ENCODE measurements at regions not wholly inside any gene's neighbourhood (a gene's known extent, or its start where the extent isn't known, plus 50 kb on each side); places are given as distances from the start of the nearest gene placed in this dataset.
"Not testable (repeated sequence)": the region's sequence is repeated elsewhere in the genome, so short reads cannot be mapped to it uniquely, and the experiment has no call there.

DNA sequence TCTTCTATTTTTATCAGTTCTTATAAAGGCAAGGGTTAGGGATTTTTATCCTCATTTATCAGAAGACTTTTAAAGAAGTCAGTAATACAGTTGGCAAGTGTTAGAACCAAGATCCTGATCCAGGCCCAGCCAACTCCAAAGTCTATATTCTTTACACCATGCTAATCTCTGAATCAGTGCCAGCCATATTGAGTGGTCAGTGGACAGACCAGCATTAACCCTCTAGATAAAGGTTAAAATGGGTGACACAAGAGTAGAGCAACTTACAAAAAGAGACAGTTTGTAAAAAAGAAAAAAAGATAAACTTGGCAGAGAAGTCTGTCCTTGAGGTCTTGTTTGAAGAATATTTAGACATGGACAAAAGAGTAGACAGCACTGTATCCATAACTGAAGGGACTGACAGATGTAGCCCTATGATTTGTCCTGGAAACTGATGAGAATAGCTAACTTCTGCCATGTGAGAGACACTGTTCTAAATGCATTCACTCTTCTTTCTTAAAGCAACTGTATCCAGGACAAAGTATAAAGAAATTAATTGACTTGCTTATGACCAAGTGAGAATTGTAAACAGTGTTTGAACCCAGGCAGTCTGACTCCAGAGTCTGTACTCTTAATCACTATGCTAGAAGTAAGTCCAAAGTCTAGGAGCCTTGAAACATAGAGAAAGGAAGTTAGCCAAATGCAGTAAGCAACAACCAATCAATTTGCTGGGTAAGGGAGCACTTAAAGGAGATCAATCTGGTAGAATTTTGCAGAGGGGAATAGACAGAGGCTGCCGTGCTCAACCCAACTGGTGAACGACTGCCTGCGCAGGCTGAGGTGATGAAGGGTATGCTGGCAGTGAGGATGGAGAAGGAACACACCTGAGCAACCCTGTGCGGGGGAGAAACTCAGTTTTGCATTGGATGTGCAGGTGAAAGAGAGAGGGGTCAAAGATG is 103.7 kb downstream of the TTC6 start:
- no peaks in the 10 kb centered on the region for H3K36me3 ChIP-seq (ENCODE audit: insufficient read depth, low read length)
- peaks cover 0 to 9% (median 0%) of the 10 kb centered on the region in 8 donors for H3K9me3 Mint-ChIP-seq
- no peaks in the 10 kb centered on the region for H3K4me1 ChIP-seq (ENCODE audit: insufficient read depth, low read length)
- no peaks in the 10 kb centered on the region for H3K36me3 Mint-ChIP-seq
- H3K27me3 Mint-ChIP-seq, result no peaks in the 10 kb centered on the region
- H3K4me3 Mint-ChIP-seq, result no peak overlapping the region
- ChIA-PET POLR2A (ENCODE audit: partially characterized antibody) (no interaction called here), CTCF (ENCODE audit: partially characterized antibody) (no interaction called here)
- H3K4me3 ChIP-seq (ENCODE audit: low read length in 2 of 2), result no peak overlapping the region
- no peaks in the 10 kb centered on the region for H3K9me3 ChIP-seq (ENCODE audit: control insufficient read depth in 1 of 2, low read length in 2 of 2)
- DNase-seq, result no peak
- H3K27ac Mint-ChIP-seq, result no peak overlapping the region
- H3K4me1 Mint-ChIP-seq, result no peaks in the 10 kb centered on the region
- H3K27me3 ChIP-seq (ENCODE audit: insufficient read depth, low read length), result no peaks in the 10 kb centered on the region
- no peak overlapping the region for H3K27ac ChIP-seq (ENCODE audit: low read depth, low read length)
- intact Hi-C loops (cut with micrococcal nuclease), result no loop called here

GRCh38 chr14:37707716-37708115 is 112.3 kb downstream of the TTC6 start:
- Mint-ChIP-seq H3K36me3 (no peaks in the 10 kb centered on the region), H3K27me3 (no peaks in the 10 kb centered on the region), H3K27ac (no peak overlapping the region), H3K4me1 (no peaks in the 10 kb centered on the region), H3K9me3 (peaks cover 0 to 3% (median 0%) of the 10 kb centered on the region in 8 donors), H3K4me3 (no peak overlapping the region)
- ChIA-PET POLR2A (ENCODE audit: partially characterized antibody) (no interaction called here), CTCF (ENCODE audit: partially characterized antibody) (no interaction called here)
- Histone ChIP-seq H3K27ac (ENCODE audit: low read depth, low read length) (no peak overlapping the region), H3K9me3 (ENCODE audit: control insufficient read depth in 1 of 2, low read length in 2 of 2) (no peaks in the 10 kb centered on the region), H3K36me3 (ENCODE audit: insufficient read depth, low read length) (no peaks in the 10 kb centered on the region), H3K4me3 (ENCODE audit: low read length in 2 of 2) (no peak overlapping the region), H3K27me3 (ENCODE audit: insufficient read depth, low read length) (no peaks in the 10 kb centered on the region), H3K4me1 (ENCODE audit: insufficient read depth, low read length) (no peaks in the 10 kb centered on the region)
- no peak for DNase-seq
- intact Hi-C loops (cut with micrococcal nuclease), result no loop called here

DNA sequence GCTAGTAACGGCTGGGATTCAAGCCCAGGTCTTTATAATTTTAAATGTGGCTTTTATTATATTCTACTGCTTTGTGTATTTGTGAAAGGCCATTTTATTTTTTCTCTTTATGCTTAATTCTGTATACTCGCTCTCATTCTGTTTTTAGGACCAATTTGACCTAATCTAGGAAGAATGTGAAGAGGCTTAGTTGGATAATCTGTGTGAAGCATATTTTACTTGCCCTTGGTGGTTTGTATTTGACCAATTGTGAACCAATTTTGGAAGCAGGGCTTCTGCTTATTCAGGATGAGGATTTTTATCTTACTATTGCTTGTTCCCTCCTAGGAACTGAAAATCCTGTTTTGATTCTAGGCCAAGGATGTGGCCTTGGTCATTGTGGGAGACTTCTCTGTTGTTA is 113.1 kb downstream of the TTC6 start:
- H3K4me1 ChIP-seq (ENCODE audit: insufficient read depth, low read length), result no peaks in the 10 kb centered on the region
- no peaks in the 10 kb centered on the region for H3K27me3 Mint-ChIP-seq
- no peaks in the 10 kb centered on the region for H3K36me3 Mint-ChIP-seq
- no peak overlapping the region for H3K4me3 Mint-ChIP-seq
- H3K27me3 ChIP-seq (ENCODE audit: insufficient read depth, low read length), result no peaks in the 10 kb centered on the region
- peaks cover 0 to 3% (median 0%) of the 10 kb centered on the region in 8 donors for H3K9me3 Mint-ChIP-seq
- POLR2A ChIA-PET (ENCODE audit: partially characterized antibody), result no interaction called here
- H3K27ac ChIP-seq (ENCODE audit: low read depth, low read length), result no peak overlapping the region
- no peak overlapping the region for H3K4me3 ChIP-seq (ENCODE audit: low read length in 2 of 2)
- no peaks in the 10 kb centered on the region for H3K36me3 ChIP-seq (ENCODE audit: insufficient read depth, low read length)
- DNase-seq, result no peak
- H3K27ac Mint-ChIP-seq, result no peak overlapping the region
- CTCF ChIA-PET (ENCODE audit: partially characterized antibody), result no interaction called here
- H3K9me3 ChIP-seq (ENCODE audit: control insufficient read depth in 1 of 2, low read length in 2 of 2), result no peaks in the 10 kb centered on the region
- no peaks in the 10 kb centered on the region for H3K4me1 Mint-ChIP-seq
- intact Hi-C loops (cut with micrococcal nuclease), result no loop called here

DNA sequence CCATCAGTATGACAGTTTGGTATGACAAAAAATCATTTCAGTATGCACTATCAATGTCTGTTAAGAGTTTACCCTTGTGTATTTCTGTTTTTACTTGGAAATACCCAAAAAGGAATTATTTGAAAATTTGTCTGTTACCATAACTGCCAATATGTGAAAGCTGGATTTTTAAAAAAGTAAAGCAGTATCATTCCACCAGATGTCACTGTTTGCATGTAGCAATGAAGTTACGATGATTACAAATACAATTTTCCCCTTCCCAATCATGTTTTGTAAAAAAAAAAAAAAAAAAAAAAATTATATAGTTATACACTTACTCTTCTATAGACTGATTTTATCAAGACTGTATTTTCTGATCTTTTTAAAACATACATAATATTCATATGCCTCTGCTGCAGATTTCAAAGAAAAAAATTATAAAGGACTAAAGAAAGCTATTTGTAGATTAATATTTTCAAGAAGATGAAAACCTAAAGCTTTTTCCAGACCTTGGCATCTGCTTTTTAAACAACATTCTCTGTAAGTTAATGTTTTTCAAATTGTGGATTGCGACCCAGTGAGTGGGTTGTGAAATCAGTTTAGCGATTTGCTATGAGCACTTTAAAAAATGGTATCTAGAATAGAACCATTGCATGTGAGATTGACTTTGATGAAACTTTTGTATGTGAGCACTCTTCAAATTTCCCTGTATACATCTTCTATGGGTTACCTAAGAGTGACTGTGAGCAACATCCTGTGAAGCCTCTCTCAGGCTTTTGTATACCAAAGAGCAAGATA is 114.2 kb downstream of the TTC6 start:
- no peaks in the 10 kb centered on the region for H3K36me3 ChIP-seq (ENCODE audit: insufficient read depth, low read length)
- H3K4me1 ChIP-seq (ENCODE audit: insufficient read depth, low read length), result no peaks in the 10 kb centered on the region
- DNase-seq, result no peak
- no peaks in the 10 kb centered on the region for H3K27me3 ChIP-seq (ENCODE audit: insufficient read depth, low read length)
- H3K9me3 ChIP-seq (ENCODE audit: control insufficient read depth in 1 of 2, low read length in 2 of 2), result no peaks in the 10 kb centered on the region
- Mint-ChIP-seq H3K4me1 (no peaks in the 10 kb centered on the region), H3K27ac (no peak overlapping the region), H3K36me3 (no peaks in the 10 kb centered on the region), H3K4me3 (no peak overlapping the region), H3K9me3 (peaks cover 0 to 3% (median 0%) of the 10 kb centered on the region in 8 donors), H3K27me3 (no peaks in the 10 kb centered on the region)
- no peak overlapping the region for H3K4me3 ChIP-seq (ENCODE audit: low read length in 2 of 2)
- CTCF ChIA-PET (ENCODE audit: partially characterized antibody), result no interaction called here
- no peak overlapping the region for H3K27ac ChIP-seq (ENCODE audit: low read depth, low read length)
- intact Hi-C loops (cut with micrococcal nuclease), result no loop called here
- POLR2A ChIA-PET (ENCODE audit: partially characterized antibody), result no interaction called here

DNA sequence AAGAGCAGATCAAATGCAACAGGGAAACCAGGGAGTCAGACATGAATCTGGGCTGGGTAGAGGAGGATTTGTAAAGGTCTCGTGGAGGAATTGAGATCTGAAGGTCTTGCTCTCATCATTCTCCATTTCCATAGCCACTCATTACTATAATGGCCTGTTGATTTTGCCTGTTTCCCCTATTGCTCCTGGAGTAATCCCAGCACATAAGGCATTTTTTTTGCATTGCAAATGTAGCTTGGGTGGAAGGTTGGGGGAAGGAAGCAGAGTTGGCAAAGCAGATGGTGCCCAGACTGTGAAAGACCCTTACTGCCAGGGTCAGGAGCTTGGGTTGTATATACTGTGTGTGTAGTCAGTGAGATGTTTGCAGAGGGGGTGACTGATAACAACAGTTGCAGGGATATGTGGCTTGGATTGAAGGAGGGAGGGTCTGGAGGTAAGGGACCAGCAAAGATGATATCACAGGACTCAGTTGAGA is 116.0 kb downstream of the TTC6 start:
- Mint-ChIP-seq H3K27me3 (no peaks in the 10 kb centered on the region), H3K36me3 (no peaks in the 10 kb centered on the region), H3K4me3 (no peak overlapping the region), H3K27ac (no peak overlapping the region), H3K4me1 (no peaks in the 10 kb centered on the region), H3K9me3 (peaks cover 0 to 3% (median 0%) of the 10 kb centered on the region in 8 donors)
- Histone ChIP-seq H3K36me3 (ENCODE audit: insufficient read depth, low read length) (no peaks in the 10 kb centered on the region), H3K9me3 (ENCODE audit: control insufficient read depth in 1 of 2, low read length in 2 of 2) (no peaks in the 10 kb centered on the region), H3K27me3 (ENCODE audit: insufficient read depth, low read length) (no peaks in the 10 kb centered on the region), H3K4me3 (ENCODE audit: low read length in 2 of 2) (no peak overlapping the region), H3K4me1 (ENCODE audit: insufficient read depth, low read length) (no peaks in the 10 kb centered on the region), H3K27ac (ENCODE audit: low read depth, low read length) (no peak overlapping the region)
- DNase-seq, result no peak
- CTCF ChIA-PET (ENCODE audit: partially characterized antibody), result no interaction called here
- POLR2A ChIA-PET (ENCODE audit: partially characterized antibody), result no interaction called here
- intact Hi-C loops (cut with micrococcal nuclease), result no loop called here

DNA sequence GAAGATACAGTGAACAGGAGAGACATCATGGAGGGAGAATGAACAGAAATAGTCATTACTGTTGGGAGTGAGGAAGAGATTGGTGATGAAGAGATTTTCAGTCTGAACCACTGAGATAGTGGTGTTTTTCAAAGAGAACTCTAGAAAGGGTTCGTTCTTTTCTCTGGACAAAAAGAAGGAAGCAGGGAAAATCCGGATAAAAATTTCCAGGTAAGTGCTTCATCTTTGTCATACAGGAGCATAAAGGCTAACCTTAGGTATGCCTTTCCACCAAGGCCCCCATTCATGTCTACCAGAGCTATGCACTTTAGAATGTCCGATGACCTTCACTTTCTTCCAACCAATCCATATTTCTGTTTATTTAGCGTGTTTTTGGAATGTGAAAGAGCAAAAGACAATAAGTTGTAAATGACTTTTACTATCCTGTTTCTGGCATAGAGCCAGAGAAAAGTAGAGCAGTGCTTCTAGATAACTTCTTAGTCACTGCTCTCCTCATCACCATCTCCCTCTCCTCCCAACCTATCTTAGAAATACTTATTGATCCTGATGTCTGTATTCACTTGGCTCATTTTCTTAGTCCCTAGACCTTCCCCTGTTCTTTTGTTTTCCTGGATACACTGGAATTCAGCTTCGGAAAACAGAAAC is 116.5 kb downstream of the TTC6 start:
- Mint-ChIP-seq H3K4me3 (no peak overlapping the region), H3K36me3 (no peaks in the 10 kb centered on the region), H3K27ac (no peak overlapping the region), H3K9me3 (peaks cover 0 to 3% (median 0%) of the 10 kb centered on the region in 8 donors), H3K4me1 (no peaks in the 10 kb centered on the region), H3K27me3 (no peaks in the 10 kb centered on the region)
- Histone ChIP-seq H3K9me3 (ENCODE audit: control insufficient read depth in 1 of 2, low read length in 2 of 2) (no peaks in the 10 kb centered on the region), H3K4me1 (ENCODE audit: insufficient read depth, low read length) (no peaks in the 10 kb centered on the region), H3K27me3 (ENCODE audit: insufficient read depth, low read length) (no peaks in the 10 kb centered on the region), H3K27ac (ENCODE audit: low read depth, low read length) (no peak overlapping the region), H3K4me3 (ENCODE audit: low read length in 2 of 2) (no peak overlapping the region), H3K36me3 (ENCODE audit: insufficient read depth, low read length) (no peaks in the 10 kb centered on the region)
- POLR2A ChIA-PET (ENCODE audit: partially characterized antibody), result no interaction called here
- intact Hi-C loops (cut with micrococcal nuclease), result no loop called here
- CTCF ChIA-PET (ENCODE audit: partially characterized antibody), result no interaction called here
- DNase-seq, result no peak

DNA sequence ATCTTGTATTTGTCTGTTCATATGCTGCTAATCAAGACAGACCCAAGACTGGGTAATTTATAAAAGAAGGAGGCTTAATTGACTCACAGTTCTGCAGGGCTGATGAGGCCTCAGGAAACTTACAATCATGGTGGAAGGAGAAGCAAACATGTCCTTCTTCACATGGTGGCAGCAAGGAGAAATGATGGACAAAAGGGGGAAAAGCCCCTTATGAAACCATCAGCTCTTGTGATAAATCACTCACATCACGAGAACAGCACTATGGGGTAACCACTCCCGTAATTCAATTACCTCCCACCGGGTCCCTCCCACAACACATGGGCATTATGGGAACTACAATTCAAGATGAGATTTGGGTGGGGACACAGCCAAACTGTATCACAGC is 117.0 kb downstream of the TTC6 start:
- H3K4me1 Mint-ChIP-seq; H3K36me3 Mint-ChIP-seq; H3K9me3 ChIP-seq (ENCODE audit: control insufficient read depth in 1 of 2, low read length in 2 of 2); DNase-seq; H3K4me1 ChIP-seq (ENCODE audit: insufficient read depth, low read length); H3K27ac ChIP-seq (ENCODE audit: low read depth, low read length); H3K27ac Mint-ChIP-seq; POLR2A ChIA-PET (ENCODE audit: partially characterized antibody); intact Hi-C loops (cut with micrococcal nuclease); H3K9me3 Mint-ChIP-seq; CTCF ChIA-PET (ENCODE audit: partially characterized antibody); H3K27me3 Mint-ChIP-seq; H3K4me3 ChIP-seq (ENCODE audit: low read length in 2 of 2); H3K36me3 ChIP-seq (ENCODE audit: insufficient read depth, low read length); H3K27me3 ChIP-seq (ENCODE audit: insufficient read depth, low read length); H3K4me3 Mint-ChIP-seq: not testable (repeated sequence)

All from CD4-positive, alpha-beta memory T cell (primary cell).